NB4 (cell line): ENCODE measurements at regions not wholly inside any gene's neighbourhood (a gene's known extent, or its start where the extent isn't known, plus 50 kb on each side); places are given as distances from the start of the nearest gene placed in this dataset.

Experiments
- CTCF ChIP-seq: IDR thresholded peaks from one replicate; pipeline ENCODE4 v1.5.1; 2012; ENCODE audit warnings: low read depth, low read length
- MAX ChIP-seq: IDR thresholded peaks from 2 replicates; pipeline ENCODE4 v1.6.1; 2011; ENCODE audit warnings: low read depth, low read length

- TF ChIP-seq CTCF (no peak), MAX (no peak)
These were observed 121.1 kb upstream of the GUCY1A2 start for GRCh38 chr11:107139396-107139795.
